Right lobe of liver (tissue), 4 donors: ENCODE measurements at regions not wholly inside any gene's neighbourhood (a gene's known extent, or its start where the extent isn't known, plus 50 kb on each side); places are given as distances from the start of the nearest gene placed in this dataset.

Experiments
- CTCF ChIP-seq, 4 donors: fragments of 200-600 bp in 3 of 4; fragments of 450-650 bp in 1 of 4; IDR thresholded peaks; one replicate each; pipeline versions ENCODE4 v1.5.1 to v1.8.0; 2016 to 2022; ENCODE audit warnings: antibody characterized with exemption in 4 of 4, mild to moderate bottlenecking in 2 of 4
- POLR2A ChIP-seq: fragments of 450-650 bp; IDR thresholded peaks from one replicate; pipeline ENCODE4 v1.6.1; 2017; ENCODE audit warnings: antibody characterized with exemption, mild to moderate bottlenecking
- donor health status: DM: no; HTN: no; CAD: no.
- donor health status: DM: no; HTN: no; CAD: no.
- donor health status: DM: no; HTN: yes; CAD: no.

GRCh38 chr2:43123486-43123885 is 102.9 kb downstream of the ZFP36L2 start:
- TF ChIP-seq CTCF (IDR thresholded peaks at IDR 0.05) (no peak), POLR2A (no peak)
